ENCODE measurements at regions not wholly inside any gene's neighbourhood (a gene's known extent, or its start where the extent isn't known, plus 50 kb on each side); places are given as distances from the start of the nearest gene placed in this dataset.

GRCh38 chr2:128729051-128729450, 410.4 kb upstream of the HS6ST1 start:
- no peak for TF ChIP-seq CTCF (IDR thresholded peaks at IDR 0.05; ENCODE audit: control insufficient read depth, insufficient read depth, low read depth, low read length, missing control alignments)
- no peak overlapping the region for H3K4me3 ChIP-seq (ENCODE audit: control insufficient read depth, low read depth, low read length)
- DNase-seq (ENCODE audit: low read depth): no peak

- H3K4me3 ChIP-seq (ENCODE audit: control insufficient read depth, low read depth, low read length): no peak overlapping the region
- DNase-seq (ENCODE audit: low read depth): no peak
- no peak for TF ChIP-seq CTCF (IDR thresholded peaks at IDR 0.05; ENCODE audit: control insufficient read depth, insufficient read depth, low read depth, low read length, missing control alignments)
Measured at GRCh38 chr2:128731994-128732650, 413.5 kb upstream of the HS6ST1 start.

- no peak overlapping the region for H3K4me3 ChIP-seq (ENCODE audit: control insufficient read depth, low read depth, low read length)
- no peak for TF ChIP-seq CTCF (IDR thresholded peaks at IDR 0.05; ENCODE audit: control insufficient read depth, insufficient read depth, low read depth, low read length, missing control alignments)
- peak; percentile 86 for DNase-seq (ENCODE audit: low read depth)
Measured at GRCh38 chr2:128732976-128733431, 414.3 kb upstream of the HS6ST1 start.

GRCh38 chr2:128733450-128733849, 414.8 kb upstream of the HS6ST1 start:
- TF ChIP-seq CTCF (IDR thresholded peaks at IDR 0.05; ENCODE audit: control insufficient read depth, insufficient read depth, low read depth, low read length, missing control alignments): no peak
- DNase-seq (ENCODE audit: low read depth): no peak
- no peak overlapping the region for H3K4me3 ChIP-seq (ENCODE audit: control insufficient read depth, low read depth, low read length)

GRCh38 chr2:128734521-128735295, 416.0 kb upstream of the HS6ST1 start:
- no peak for TF ChIP-seq CTCF (IDR thresholded peaks at IDR 0.05; ENCODE audit: control insufficient read depth, insufficient read depth, low read depth, low read length, missing control alignments)
- no peak for DNase-seq (ENCODE audit: low read depth)
- H3K4me3 ChIP-seq (ENCODE audit: control insufficient read depth, low read depth, low read length): no peak overlapping the region

GRCh38 chr2:128735296-128735960, 416.8 kb upstream of the HS6ST1 start:
- no peak for DNase-seq (ENCODE audit: low read depth)
- TF ChIP-seq CTCF (IDR thresholded peaks at IDR 0.05; ENCODE audit: control insufficient read depth, insufficient read depth, low read depth, low read length, missing control alignments): no peak
- no peak overlapping the region for H3K4me3 ChIP-seq (ENCODE audit: control insufficient read depth, low read depth, low read length)
